OCI-LY1 (cell line): ENCODE measurements at regions not wholly inside any gene's neighbourhood (a gene's known extent, or its start where the extent isn't known, plus 50 kb on each side); places are given as distances from the start of the nearest gene placed in this dataset.

Experiments
- H2AFZ ChIP-seq: fragments of 200-600 bp; sonication (generic), shearing (Covaris generic); 2 replicates; pipeline ENCODE4 v1.6.0; 2014; ENCODE audit warnings: antibody characterized with exemption, mild to moderate bottlenecking, low read length
- H3F3A ChIP-seq: fragments of 200-600 bp; sonication (generic), shearing (Covaris generic); 2 replicates; pipeline ENCODE4 v1.6.0; 2014; ENCODE audit warnings: mild to moderate bottlenecking, antibody characterized with exemption, low read length, moderate library complexity; ENCODE audit not compliant: insufficient read depth
- H3K27ac ChIP-seq: fragments of 200-600 bp; sonication (generic); 2 replicates; pipeline ENCODE4 v1.5.1; 2014; ENCODE audit warnings: low read length, mixed run types, mild to moderate bottlenecking, low read depth; ENCODE audit not compliant: poor library complexity, severe bottlenecking
- H3K27me3 ChIP-seq: fragments of 200-600 bp; sonication (generic); 2 replicates; pipeline ENCODE4 v1.6.0; 2014; ENCODE audit warnings: antibody characterized with exemption, mild to moderate bottlenecking, low read length, moderate library complexity; ENCODE audit not compliant: insufficient read depth
- H3K36me3 ChIP-seq: fragments of 200-600 bp; sonication (generic); 2 replicates; pipeline ENCODE4 v1.6.1; 2014; ENCODE audit warnings: mild to moderate bottlenecking, antibody characterized with exemption, low read length, moderate library complexity, mixed read lengths; ENCODE audit not compliant: insufficient read depth
- H3K4me1 ChIP-seq: fragments of 200-600 bp; sonication (generic); 2 replicates; pipeline ENCODE4 v1.5.1; 2014; ENCODE audit warnings: mild to moderate bottlenecking, low read length, moderate library complexity; ENCODE audit not compliant: insufficient read depth, severe bottlenecking
- H3K4me2 ChIP-seq: fragments of 200-600 bp; sonication (generic), shearing (Covaris generic); 2 replicates; pipeline ENCODE4 v1.6.1; 2014; ENCODE audit warnings: low read length
- H3K4me3 ChIP-seq: fragments of 200-600 bp; sonication (generic); 2 replicates; pipeline ENCODE4 v1.5.1; 2014; ENCODE audit warnings: low read length, low read depth, mild to moderate bottlenecking, mixed read lengths; ENCODE audit not compliant: poor library complexity, severe bottlenecking
- H3K79me2 ChIP-seq: fragments of 200-600 bp; shearing (Covaris generic); 2 replicates; pipeline ENCODE4 v1.6.1; 2016; ENCODE audit warnings: mixed run types, low read length, mixed read lengths; ENCODE audit not compliant: insufficient read depth
- H3K9ac ChIP-seq: fragments of 200-600 bp; sonication (generic), shearing (Covaris generic); 2 replicates; pipeline ENCODE4 v1.6.1; 2014; ENCODE audit warnings: mild to moderate bottlenecking, low read length, mixed read lengths
- H3K9me2 ChIP-seq: fragments of 200-600 bp; sonication (generic), shearing (Covaris generic); 2 replicates; pipeline ENCODE4 v1.6.1; 2014; ENCODE audit warnings: low read depth, mild to moderate bottlenecking, low read length, mixed read lengths
- H3K9me3 ChIP-seq: fragments of 200-600 bp; shearing (Covaris generic); 2 replicates; pipeline ENCODE4 v1.6.1; 2014; ENCODE audit warnings: low read length, mixed read lengths
- H4K20me1 ChIP-seq: fragments of 200-600 bp; sonication (generic), shearing (Covaris generic); 2 replicates; pipeline ENCODE4 v1.6.0; 2016; ENCODE audit warnings: mild to moderate bottlenecking, low read length; ENCODE audit not compliant: insufficient read depth
- EZH2 ChIP-seq: fragments of 200-600 bp; sonication (generic), shearing (Covaris generic); IDR thresholded peaks from 2 replicates; pipeline ENCODE4 v1.8.0; 2017; ENCODE audit warnings: borderline replicate concordance, mixed run types, mild to moderate bottlenecking, antibody characterized with exemption, low read length, moderate library complexity, mixed read lengths
- TF ChIP-seq, protein P1 (sequence below): fragments of 200-600 bp; sonication (generic), shearing (Covaris generic); IDR thresholded peaks from 2 replicates; pipeline ENCODE4 v1.5.1; 2017; ENCODE audit warnings: mild to moderate bottlenecking, antibody characterized with exemption, low read length, moderate library complexity, mixed read lengths

DNA sequence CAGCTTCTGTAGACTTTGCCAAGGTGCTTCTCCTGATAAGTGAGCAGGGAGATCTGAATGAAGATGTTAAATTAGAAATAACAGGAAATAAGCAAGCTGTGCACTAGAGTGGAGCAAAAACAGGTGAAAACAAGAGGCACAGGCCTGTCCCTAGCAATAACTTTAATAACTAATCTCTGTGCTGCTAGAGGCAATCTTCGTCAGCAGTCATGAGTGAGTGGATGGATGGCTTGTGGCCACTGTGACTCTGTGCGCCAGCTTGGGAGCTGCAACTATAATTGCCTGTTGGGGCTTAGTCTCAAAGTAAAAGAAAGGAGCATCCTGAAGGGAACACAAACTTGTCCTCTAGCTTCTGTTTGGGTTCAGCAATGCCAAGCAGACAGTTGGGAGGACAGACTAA is 240.3 kb downstream of the HHIPL2 start:
- TF ChIP-seq EZH2, result no peak
- TF ChIP-seq, protein P1, sequence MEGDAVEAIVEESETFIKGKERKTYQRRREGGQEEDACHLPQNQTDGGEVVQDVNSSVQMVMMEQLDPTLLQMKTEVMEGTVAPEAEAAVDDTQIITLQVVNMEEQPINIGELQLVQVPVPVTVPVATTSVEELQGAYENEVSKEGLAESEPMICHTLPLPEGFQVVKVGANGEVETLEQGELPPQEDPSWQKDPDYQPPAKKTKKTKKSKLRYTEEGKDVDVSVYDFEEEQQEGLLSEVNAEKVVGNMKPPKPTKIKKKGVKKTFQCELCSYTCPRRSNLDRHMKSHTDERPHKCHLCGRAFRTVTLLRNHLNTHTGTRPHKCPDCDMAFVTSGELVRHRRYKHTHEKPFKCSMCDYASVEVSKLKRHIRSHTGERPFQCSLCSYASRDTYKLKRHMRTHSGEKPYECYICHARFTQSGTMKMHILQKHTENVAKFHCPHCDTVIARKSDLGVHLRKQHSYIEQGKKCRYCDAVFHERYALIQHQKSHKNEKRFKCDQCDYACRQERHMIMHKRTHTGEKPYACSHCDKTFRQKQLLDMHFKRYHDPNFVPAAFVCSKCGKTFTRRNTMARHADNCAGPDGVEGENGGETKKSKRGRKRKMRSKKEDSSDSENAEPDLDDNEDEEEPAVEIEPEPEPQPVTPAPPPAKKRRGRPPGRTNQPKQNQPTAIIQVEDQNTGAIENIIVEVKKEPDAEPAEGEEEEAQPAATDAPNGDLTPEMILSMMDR, result no peak
- Histone ChIP-seq H3K9me2 (no peaks in the 10 kb centered on the region), H3K27ac (no peak overlapping the region), H3K27me3 (no peaks in the 10 kb centered on the region), H3K4me1 (no peaks in the 10 kb centered on the region), H3K9ac (no peak overlapping the region), H3K79me2 (no peaks in the 10 kb centered on the region), H4K20me1 (no peaks in the 10 kb centered on the region), H3F3A (no peaks in the 10 kb centered on the region), H3K4me2 (no peak overlapping the region), H3K36me3 (no peaks in the 10 kb centered on the region), H3K4me3 (no peak overlapping the region), H2AFZ (no peak overlapping the region), H3K9me3 (no peaks in the 10 kb centered on the region)

DNA sequence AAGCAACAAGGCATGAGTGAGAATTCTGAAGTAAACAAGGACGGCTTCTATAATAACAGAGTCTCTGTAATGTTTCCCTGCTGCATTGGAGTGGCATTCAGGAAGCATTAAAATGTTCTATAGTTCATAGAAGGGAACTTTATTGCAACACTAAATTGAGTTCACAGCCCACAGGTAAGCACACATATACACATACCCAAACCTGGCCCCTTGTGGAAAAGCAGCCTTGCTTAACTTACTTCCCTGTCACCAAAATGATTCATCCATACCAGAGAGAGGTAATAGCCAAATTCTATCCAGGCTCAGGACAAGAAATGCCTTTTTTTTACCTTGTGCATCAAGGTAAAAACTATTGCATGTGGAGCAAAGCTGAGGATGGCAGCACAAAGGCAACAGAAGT is 241.4 kb downstream of the HHIPL2 start:
- H3K27me3 ChIP-seq, result no peaks in the 10 kb centered on the region
- no peak overlapping the region for H3K4me2 ChIP-seq
- H3K27ac ChIP-seq, result no peak overlapping the region
- TF ChIP-seq, protein P1, result no peak
- no peak for TF ChIP-seq EZH2
- H3K79me2 ChIP-seq, result no peaks in the 10 kb centered on the region
- H3K9me3 ChIP-seq, result no peaks in the 10 kb centered on the region
- H3F3A ChIP-seq, result no peaks in the 10 kb centered on the region
- H3K4me3 ChIP-seq, result no peak overlapping the region
- no peak overlapping the region for H2AFZ ChIP-seq
- no peak overlapping the region for H3K9ac ChIP-seq
- no peaks in the 10 kb centered on the region for H3K9me2 ChIP-seq
- no peaks in the 10 kb centered on the region for H4K20me1 ChIP-seq
- H3K36me3 ChIP-seq, result no peaks in the 10 kb centered on the region
- H3K4me1 ChIP-seq, result no peaks in the 10 kb centered on the region

DNA sequence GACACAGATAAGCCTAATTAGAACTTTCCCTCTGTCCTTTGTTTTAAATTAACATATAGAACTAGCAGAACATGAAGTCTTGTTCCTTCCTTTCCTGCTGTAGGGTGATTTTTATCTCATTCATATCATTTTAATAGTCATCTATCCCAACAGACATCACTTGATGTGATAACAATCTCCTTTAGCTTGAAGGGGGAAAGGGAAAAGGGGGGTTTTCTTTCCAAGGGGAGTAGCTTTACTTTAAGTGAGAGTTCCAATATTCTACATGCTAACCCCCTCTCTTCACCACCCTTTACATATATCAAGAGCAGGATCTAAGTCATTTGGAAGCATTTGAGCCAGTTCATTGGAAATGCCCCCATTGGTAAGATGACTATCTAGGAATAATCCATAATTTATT is 241.9 kb downstream of the HHIPL2 start:
- no peaks in the 10 kb centered on the region for H3K9me3 ChIP-seq
- H3F3A ChIP-seq, result no peaks in the 10 kb centered on the region
- no peaks in the 10 kb centered on the region for H3K27me3 ChIP-seq
- H3K4me2 ChIP-seq, result no peak overlapping the region
- no peak for TF ChIP-seq EZH2
- TF ChIP-seq, protein P1, result no peak
- no peaks in the 10 kb centered on the region for H4K20me1 ChIP-seq
- H3K79me2 ChIP-seq, result no peaks in the 10 kb centered on the region
- no peaks in the 10 kb centered on the region for H3K9me2 ChIP-seq
- no peaks in the 10 kb centered on the region for H3K36me3 ChIP-seq
- H3K4me1 ChIP-seq, result no peaks in the 10 kb centered on the region
- no peak overlapping the region for H3K4me3 ChIP-seq
- no peak overlapping the region for H2AFZ ChIP-seq
- no peak overlapping the region for H3K9ac ChIP-seq
- no peak overlapping the region for H3K27ac ChIP-seq
